Bronchial epithelial cell (primary cell): ENCODE measurements at regions not wholly inside any gene's neighbourhood (a gene's known extent, or its start where the extent isn't known, plus 50 kb on each side); places are given as distances from the start of the nearest gene placed in this dataset.
A peak's percentile ranks its signal among the peaks of the same experiment; 100 is the strongest.

Source experiments
- DNase-seq: peaks from one replicate; pipeline ENCODE4 v3.0.0-alpha.2; 2010; ENCODE audit warnings: low read depth
- FAIRE-seq: peaks from 2 replicates; lab custom pipeline; 2011; peaks lifted over from hg19 to GRCh38; lab: Jason Lieb, UNC
- H3K27me3 ChIP-seq: 2 replicates; pipeline ENCODE4 v1.5.1; 2011; ENCODE audit warnings: low read length; ENCODE audit not compliant: control insufficient read depth, insufficient read depth
- H3K36me3 ChIP-seq: 2 replicates; pipeline ENCODE4 v1.5.1; 2011; ENCODE audit warnings: low read length; ENCODE audit not compliant: control insufficient read depth, insufficient read depth
- H3K4me3 ChIP-seq: 2 replicates; pipeline ENCODE4 v1.5.1; 2011; ENCODE audit warnings: mild to moderate bottlenecking, low read depth, low read length, control low read depth
- TF ChIP-seq, protein P1 (sequence below): IDR thresholded peaks from 2 replicates; pipeline ENCODE4 v1.5.1; 2011; ENCODE audit warnings: mild to moderate bottlenecking, moderate library complexity, low read length, control low read depth, inconsistent platforms; ENCODE audit not compliant: insufficient read depth, severe bottlenecking

DNA sequence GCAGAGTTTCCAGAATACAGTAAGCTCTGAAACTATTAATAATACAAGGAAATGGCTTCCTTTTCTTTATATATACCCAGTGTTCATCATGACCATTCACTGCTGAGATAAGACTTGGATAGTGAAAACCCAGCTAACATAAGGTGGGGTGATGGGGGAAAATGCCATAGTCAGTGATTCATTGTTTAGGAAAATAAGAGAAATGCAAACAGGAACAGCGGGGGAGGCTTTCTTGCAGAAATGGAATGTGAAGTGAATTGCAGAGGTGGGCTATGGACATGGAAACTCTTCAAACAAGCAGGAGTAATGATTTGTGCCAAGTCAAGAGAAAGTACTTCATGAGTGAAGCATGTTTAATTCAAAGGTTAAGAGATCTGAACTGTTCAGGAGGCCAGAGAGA is 519.4 kb downstream of the TDRD15 start:
- TF ChIP-seq, protein P1, sequence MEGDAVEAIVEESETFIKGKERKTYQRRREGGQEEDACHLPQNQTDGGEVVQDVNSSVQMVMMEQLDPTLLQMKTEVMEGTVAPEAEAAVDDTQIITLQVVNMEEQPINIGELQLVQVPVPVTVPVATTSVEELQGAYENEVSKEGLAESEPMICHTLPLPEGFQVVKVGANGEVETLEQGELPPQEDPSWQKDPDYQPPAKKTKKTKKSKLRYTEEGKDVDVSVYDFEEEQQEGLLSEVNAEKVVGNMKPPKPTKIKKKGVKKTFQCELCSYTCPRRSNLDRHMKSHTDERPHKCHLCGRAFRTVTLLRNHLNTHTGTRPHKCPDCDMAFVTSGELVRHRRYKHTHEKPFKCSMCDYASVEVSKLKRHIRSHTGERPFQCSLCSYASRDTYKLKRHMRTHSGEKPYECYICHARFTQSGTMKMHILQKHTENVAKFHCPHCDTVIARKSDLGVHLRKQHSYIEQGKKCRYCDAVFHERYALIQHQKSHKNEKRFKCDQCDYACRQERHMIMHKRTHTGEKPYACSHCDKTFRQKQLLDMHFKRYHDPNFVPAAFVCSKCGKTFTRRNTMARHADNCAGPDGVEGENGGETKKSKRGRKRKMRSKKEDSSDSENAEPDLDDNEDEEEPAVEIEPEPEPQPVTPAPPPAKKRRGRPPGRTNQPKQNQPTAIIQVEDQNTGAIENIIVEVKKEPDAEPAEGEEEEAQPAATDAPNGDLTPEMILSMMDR, result no peak
- H3K27me3 ChIP-seq, result no peaks in the 10 kb centered on the region
- no peaks in the 10 kb centered on the region for H3K36me3 ChIP-seq
- no peak overlapping the region for H3K4me3 ChIP-seq
- FAIRE-seq, result no peak
- no peak for DNase-seq

DNA sequence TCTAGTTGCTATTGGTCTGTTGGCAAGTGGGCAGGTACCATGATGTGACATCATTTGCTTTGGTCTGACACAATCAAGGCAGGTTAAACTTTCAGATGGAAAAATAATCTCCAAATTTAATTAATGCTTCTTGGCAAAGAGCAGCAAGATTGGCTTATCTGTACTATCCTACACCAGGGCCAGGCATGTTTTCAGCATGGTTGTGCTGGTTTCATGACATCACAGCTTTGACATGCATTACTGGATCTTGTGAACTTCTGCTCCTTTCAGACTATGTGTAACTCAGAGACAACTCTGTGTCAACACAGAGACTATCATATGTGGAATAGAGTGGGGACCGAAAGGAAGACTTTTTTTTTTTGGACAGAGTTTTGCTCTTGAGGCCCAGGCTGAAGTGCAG is 520.5 kb downstream of the TDRD15 start:
- TF ChIP-seq, protein P1, result no peak

DNA sequence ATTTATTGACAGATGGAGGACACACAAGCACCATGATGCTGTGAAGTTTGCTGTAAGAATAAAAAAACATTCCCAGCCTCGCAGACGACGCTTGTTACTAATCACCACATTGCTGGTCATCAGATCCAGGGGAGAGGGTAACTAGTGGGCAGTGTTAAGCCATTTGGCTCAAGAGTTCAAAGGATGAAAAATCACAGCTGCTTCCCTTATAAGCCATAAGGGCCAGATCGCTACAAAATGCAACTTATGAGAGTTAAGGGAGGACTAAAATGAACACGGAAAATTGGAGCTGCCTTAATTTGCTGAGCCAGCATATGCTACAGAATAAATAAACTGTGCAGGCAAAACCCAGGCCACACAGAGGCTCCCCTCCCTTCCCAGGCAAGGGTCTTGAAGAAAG is 522.6 kb downstream of the TDRD15 start:
- no peaks in the 10 kb centered on the region for H3K36me3 ChIP-seq
- no peaks in the 10 kb centered on the region for H3K27me3 ChIP-seq
- H3K4me3 ChIP-seq, result no peak overlapping the region
- TF ChIP-seq, protein P1, result no peak
- FAIRE-seq (peak; percentile 62), DNase-seq (no peak)

More for the DNA sequence above, 520.5 kb downstream of the TDRD15 start:
- DNase-seq (no peak), FAIRE-seq (no peak)
- Histone ChIP-seq H3K27me3 (no peaks in the 10 kb centered on the region), H3K36me3 (no peaks in the 10 kb centered on the region), H3K4me3 (no peak overlapping the region)

DNA sequence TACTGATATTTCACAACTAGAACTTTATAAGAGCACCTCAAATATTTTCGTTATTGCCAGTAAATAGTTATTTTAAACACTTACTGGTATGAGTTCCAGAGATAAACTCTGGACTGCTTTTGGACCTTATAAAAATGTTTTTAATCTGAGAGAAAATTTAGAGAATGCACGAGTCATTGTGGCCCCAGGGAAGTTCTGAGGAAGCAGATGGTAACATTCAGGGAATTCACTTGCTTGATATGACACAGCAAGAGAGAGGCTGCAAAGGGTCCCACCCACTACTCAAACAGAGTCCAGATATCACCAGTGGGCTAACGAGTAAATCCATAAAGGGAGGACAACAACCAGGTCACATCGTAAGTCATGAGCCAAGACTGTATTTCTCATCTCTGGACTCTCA is 526.8 kb downstream of the TDRD15 start:
- TF ChIP-seq, protein P1, result no peak
- H3K36me3 ChIP-seq, result no peaks in the 10 kb centered on the region
- H3K4me3 ChIP-seq, result no peak overlapping the region
- FAIRE-seq, result no peak
- no peaks in the 10 kb centered on the region for H3K27me3 ChIP-seq
- DNase-seq, result no peak

DNA sequence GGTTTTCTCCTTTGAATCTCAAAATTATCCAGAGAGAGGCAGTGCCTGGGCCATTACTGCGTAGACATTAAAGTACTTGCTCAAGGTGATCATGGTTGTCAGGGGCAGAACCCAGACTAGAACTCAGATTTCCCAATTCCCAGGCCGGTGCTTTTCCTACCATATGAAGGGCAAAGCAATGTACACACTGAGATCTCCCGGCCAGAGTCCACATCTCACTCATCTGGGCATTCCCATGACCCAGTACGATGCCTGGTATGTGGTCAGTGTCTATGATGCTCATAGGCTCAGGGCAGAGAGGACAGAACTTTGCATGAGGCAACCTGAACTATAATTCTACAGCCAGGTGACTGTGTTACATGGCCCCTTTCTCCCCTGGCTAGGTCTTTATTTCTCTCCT is 531.4 kb downstream of the TDRD15 start:
- TF ChIP-seq, protein P1, result no peak
- H3K36me3 ChIP-seq, result no peaks in the 10 kb centered on the region
- H3K4me3 ChIP-seq, result no peak overlapping the region
- FAIRE-seq (no peak), DNase-seq (no peak)
- H3K27me3 ChIP-seq, result no peaks in the 10 kb centered on the region

DNA sequence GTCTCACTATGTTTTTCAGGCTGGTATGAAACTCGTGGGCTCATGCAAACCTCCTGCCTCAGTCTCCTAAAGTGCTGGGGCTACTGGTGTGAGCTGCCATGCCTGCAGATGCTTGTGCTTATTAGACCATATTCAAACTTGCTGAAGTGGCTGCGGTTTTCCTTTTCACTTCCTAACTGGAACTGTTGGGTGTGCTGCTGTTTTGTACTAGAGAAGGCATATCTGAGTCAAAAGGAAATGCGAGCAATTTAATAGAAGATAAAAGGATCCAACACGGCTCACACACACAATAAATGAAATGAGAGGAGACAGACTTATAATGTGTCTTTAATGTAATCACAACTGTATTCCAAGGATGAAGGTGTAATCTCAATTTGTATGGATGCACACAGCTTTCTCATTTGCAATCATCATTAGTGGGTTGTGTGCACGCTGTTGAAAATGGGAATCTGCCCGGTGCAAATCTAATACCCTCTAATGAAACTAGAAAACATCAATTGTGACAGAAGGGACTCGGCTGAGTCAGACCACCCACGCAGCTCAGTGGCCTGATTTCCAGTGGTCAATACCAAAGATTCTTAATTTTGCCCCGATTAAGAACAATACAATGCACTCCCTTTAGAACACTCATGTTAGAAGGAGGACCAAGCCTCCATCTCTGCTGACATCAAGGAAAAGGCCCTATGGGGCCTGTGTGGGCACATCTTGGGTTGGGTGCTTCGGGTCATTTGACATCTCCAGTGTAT is 532.7 kb downstream of the TDRD15 start:
- TF ChIP-seq, protein P1, result no peak
- FAIRE-seq, result no peak
- Histone ChIP-seq H3K36me3 (no peaks in the 10 kb centered on the region), H3K27me3 (no peaks in the 10 kb centered on the region), H3K4me3 (no peak overlapping the region)
- no peak for DNase-seq
